ENCODE measurements at regions not wholly inside any gene's neighbourhood (a gene's known extent, or its start where the extent isn't known, plus 50 kb on each side); places are given as distances from the start of the nearest gene placed in this dataset.

GRCh38 chr16:85460252-85461021, 152.7 kb upstream of the GSE1 start:
- TF ChIP-seq, protein P1, sequence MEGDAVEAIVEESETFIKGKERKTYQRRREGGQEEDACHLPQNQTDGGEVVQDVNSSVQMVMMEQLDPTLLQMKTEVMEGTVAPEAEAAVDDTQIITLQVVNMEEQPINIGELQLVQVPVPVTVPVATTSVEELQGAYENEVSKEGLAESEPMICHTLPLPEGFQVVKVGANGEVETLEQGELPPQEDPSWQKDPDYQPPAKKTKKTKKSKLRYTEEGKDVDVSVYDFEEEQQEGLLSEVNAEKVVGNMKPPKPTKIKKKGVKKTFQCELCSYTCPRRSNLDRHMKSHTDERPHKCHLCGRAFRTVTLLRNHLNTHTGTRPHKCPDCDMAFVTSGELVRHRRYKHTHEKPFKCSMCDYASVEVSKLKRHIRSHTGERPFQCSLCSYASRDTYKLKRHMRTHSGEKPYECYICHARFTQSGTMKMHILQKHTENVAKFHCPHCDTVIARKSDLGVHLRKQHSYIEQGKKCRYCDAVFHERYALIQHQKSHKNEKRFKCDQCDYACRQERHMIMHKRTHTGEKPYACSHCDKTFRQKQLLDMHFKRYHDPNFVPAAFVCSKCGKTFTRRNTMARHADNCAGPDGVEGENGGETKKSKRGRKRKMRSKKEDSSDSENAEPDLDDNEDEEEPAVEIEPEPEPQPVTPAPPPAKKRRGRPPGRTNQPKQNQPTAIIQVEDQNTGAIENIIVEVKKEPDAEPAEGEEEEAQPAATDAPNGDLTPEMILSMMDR (optimal IDR thresholded peaks at IDR 0.05 in 1 of 3, IDR thresholded peaks at IDR 0.05 in 1 of 3, conservative IDR thresholded peaks at IDR 0.05 in 1 of 3; ENCODE audit: extremely low read depth in 1 of 3, insufficient read depth in 2 of 3, low read length in 3 of 3): no peak
- TF ChIP-seq EZH2 (IDR thresholded peaks at IDR 0.05; ENCODE audit: low read length): peak; percentile 53
